Retinal pigment epithelial cell (primary cell): ENCODE measurements at regions not wholly inside any gene's neighbourhood (a gene's known extent, or its start where the extent isn't known, plus 50 kb on each side); places are given as distances from the start of the nearest gene placed in this dataset.

Experiments used
- DNase-seq: peaks from one replicate; pipeline ENCODE4 v3.0.0-alpha.2; 2010; ENCODE audit warnings: low read depth
- H3K4me3 ChIP-seq: 2 replicates; pipeline ENCODE4 v1.5.1; 2011; ENCODE audit warnings: mild to moderate bottlenecking, low read length, control low read depth, moderate library complexity
- CTCF ChIP-seq: conservative IDR thresholded peaks from 2 replicates; pipeline ENCODE4 v1.5.1; 2011; ENCODE audit warnings: low read depth, low read length, control low read depth, inconsistent platforms

GRCh38 chr13:64071352-64071751 is 2655.7 kb upstream of the PCDH20 start:
- TF ChIP-seq CTCF: no peak
- DNase-seq: no peak
- H3K4me3 ChIP-seq: no peak overlapping the region

GRCh38 chr13:64069892-64070291 is 2654.2 kb upstream of the PCDH20 start:
- DNase-seq: no peak
- TF ChIP-seq CTCF: no peak
- no peak overlapping the region for H3K4me3 ChIP-seq

- H3K4me3 ChIP-seq: no peak overlapping the region
- DNase-seq: no peak
- no peak for TF ChIP-seq CTCF
Measured at GRCh38 chr13:64066711-64067110, 2651.1 kb upstream of the PCDH20 start.

- H3K4me3 ChIP-seq: no peak overlapping the region
- DNase-seq: no peak
- no peak for TF ChIP-seq CTCF
Measured at GRCh38 chr13:64061649-64062048, 2646.0 kb upstream of the PCDH20 start.

- DNase-seq: no peak
- H3K4me3 ChIP-seq: no peak overlapping the region
- no peak for TF ChIP-seq CTCF
Measured at GRCh38 chr13:64057372-64058020, 2641.8 kb upstream of the PCDH20 start.

- H3K4me3 ChIP-seq: no peak overlapping the region
- DNase-seq: no peak
- no peak for TF ChIP-seq CTCF
Measured at GRCh38 chr13:64054321-64054720, 2638.7 kb upstream of the PCDH20 start.

- TF ChIP-seq CTCF: no peak
- no peak for DNase-seq
- H3K4me3 ChIP-seq: no peak overlapping the region
Measured at GRCh38 chr13:64052521-64052920, 2636.9 kb upstream of the PCDH20 start.
